ENCODE measurements at regions not wholly inside any gene's neighbourhood (a gene's known extent, or its start where the extent isn't known, plus 50 kb on each side); places are given as distances from the start of the nearest gene placed in this dataset.

GRCh38 chr6:104118274-104118673 is 741.4 kb downstream of the HACE1 start:
- peaks cover 13% of the 10 kb centered on the region for H3K9me3 Mint-ChIP-seq
- H3K4me3 Mint-ChIP-seq = no peak overlapping the region
- H3K27me3 Mint-ChIP-seq (ENCODE audit: low read depth) = no peaks in the 10 kb centered on the region
- CTCF ChIA-PET = no interaction called here
- DNase-seq = no peak
- intact Hi-C loops (cut with micrococcal nuclease) = no loop called here
- H3K36me3 Mint-ChIP-seq (ENCODE audit: low read depth) = no peaks in the 10 kb centered on the region
- H3K4me1 Mint-ChIP-seq (ENCODE audit: low read depth) = no peaks in the 10 kb centered on the region
- H3K27ac Mint-ChIP-seq = no peak overlapping the region

- Mint-ChIP-seq H3K36me3 (ENCODE audit: low read depth) (no peaks in the 10 kb centered on the region), H3K9me3 (peaks cover 1% of the 10 kb centered on the region), H3K4me3 (no peak overlapping the region), H3K27ac (no peak overlapping the region), H3K27me3 (ENCODE audit: low read depth) (no peaks in the 10 kb centered on the region), H3K4me1 (ENCODE audit: low read depth) (no peaks in the 10 kb centered on the region)
- CTCF ChIA-PET = no interaction called here
- intact Hi-C loops (cut with micrococcal nuclease) = no loop called here
- DNase-seq = no peak
Observed at GRCh38 chr6:104109806-104110205, 749.9 kb downstream of the HACE1 start.

- no peaks in the 10 kb centered on the region for H3K27me3 Mint-ChIP-seq (ENCODE audit: low read depth)
- no peak overlapping the region for H3K4me3 Mint-ChIP-seq
- H3K4me1 Mint-ChIP-seq (ENCODE audit: low read depth) = no peaks in the 10 kb centered on the region
- H3K9me3 Mint-ChIP-seq = peaks cover 1% of the 10 kb centered on the region
- H3K27ac Mint-ChIP-seq = no peak overlapping the region
- DNase-seq = no peak
- CTCF ChIA-PET = no interaction called here
- no peaks in the 10 kb centered on the region for H3K36me3 Mint-ChIP-seq (ENCODE audit: low read depth)
- intact Hi-C loops (cut with micrococcal nuclease) = no loop called here
Observed at GRCh38 chr6:104108634-104109033, 751.1 kb downstream of the HACE1 start.

- intact Hi-C loops (cut with micrococcal nuclease) = no loop called here
- Mint-ChIP-seq H3K9me3 (peaks cover 2% of the 10 kb centered on the region), H3K4me3 (no peak overlapping the region), H3K4me1 (ENCODE audit: low read depth) (no peaks in the 10 kb centered on the region), H3K36me3 (ENCODE audit: low read depth) (no peaks in the 10 kb centered on the region), H3K27ac (no peak overlapping the region), H3K27me3 (ENCODE audit: low read depth) (no peaks in the 10 kb centered on the region)
- CTCF ChIA-PET = no interaction called here
- no peak for DNase-seq
Observed at GRCh38 chr6:104095661-104096416, 763.9 kb downstream of the HACE1 start.

DNA sequence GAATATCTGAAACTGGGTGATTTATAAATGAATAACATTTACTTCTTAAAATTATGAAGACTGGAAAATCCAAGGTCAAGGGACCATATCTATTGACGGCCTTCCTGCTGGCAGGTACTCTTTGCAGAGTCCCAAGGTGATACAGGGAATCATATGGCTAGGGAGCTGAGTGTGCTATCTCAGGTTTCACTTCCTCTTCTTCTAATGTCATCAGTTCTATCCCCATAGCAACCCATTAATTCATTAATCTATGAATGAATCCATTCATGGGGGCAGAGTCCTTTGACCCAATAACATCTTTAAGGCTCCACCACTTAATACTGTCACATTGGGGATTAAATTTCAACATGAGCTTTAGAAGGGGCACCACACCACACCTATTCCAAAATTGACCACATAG is 772.0 kb downstream of the HACE1 start:
- no peaks in the 10 kb centered on the region for H3K36me3 Mint-ChIP-seq (ENCODE audit: low read depth)
- no peak overlapping the region for H3K27ac Mint-ChIP-seq
- CTCF ChIA-PET = no interaction called here
- H3K4me1 Mint-ChIP-seq (ENCODE audit: low read depth) = no peaks in the 10 kb centered on the region
- H3K4me3 Mint-ChIP-seq = no peak overlapping the region
- no peaks in the 10 kb centered on the region for H3K27me3 Mint-ChIP-seq (ENCODE audit: low read depth)
- intact Hi-C loops (cut with micrococcal nuclease) = no loop called here
- no peak for DNase-seq
- H3K9me3 Mint-ChIP-seq = peaks cover 2% of the 10 kb centered on the region

DNA sequence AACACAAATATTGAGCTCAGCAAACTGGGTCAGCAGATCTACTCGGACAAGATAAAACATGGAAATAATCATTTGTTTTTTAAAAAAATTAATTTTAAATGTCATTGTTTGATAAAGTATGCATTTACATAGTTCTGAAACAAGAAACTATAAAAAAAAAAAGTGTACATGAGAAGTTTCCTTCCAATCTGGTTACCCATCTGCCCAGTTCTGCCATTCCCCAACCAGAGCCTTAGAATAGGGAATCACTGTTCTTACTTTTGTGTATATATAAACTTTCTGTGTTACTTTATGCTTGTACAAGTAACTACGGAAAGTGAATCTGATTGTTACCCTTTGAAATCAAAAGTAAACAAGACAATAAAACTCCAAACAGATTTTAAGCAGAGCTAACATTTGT is 791.4 kb downstream of the HACE1 start:
- Mint-ChIP-seq H3K36me3 (ENCODE audit: low read depth) (no peaks in the 10 kb centered on the region), H3K4me3 (no peak overlapping the region), H3K27ac (no peak overlapping the region), H3K27me3 (ENCODE audit: low read depth) (no peaks in the 10 kb centered on the region), H3K9me3 (no peaks in the 10 kb centered on the region), H3K4me1 (ENCODE audit: low read depth) (no peaks in the 10 kb centered on the region)
- intact Hi-C loops (cut with micrococcal nuclease) = no loop called here
- no peak for DNase-seq
- CTCF ChIA-PET = no interaction called here

GRCh38 chr6:104064876-104065275 is 794.8 kb downstream of the HACE1 start:
- no peak for DNase-seq
- no peaks in the 10 kb centered on the region for H3K4me1 Mint-ChIP-seq (ENCODE audit: low read depth)
- H3K27ac Mint-ChIP-seq = no peak overlapping the region
- H3K27me3 Mint-ChIP-seq (ENCODE audit: low read depth) = no peaks in the 10 kb centered on the region
- CTCF ChIA-PET = interaction anchor here (0.6 kb wide), 1 partner anchor 33 kb away, joined by 4 read pairs; no protein-coding TSS in a partner anchor
- H3K36me3 Mint-ChIP-seq (ENCODE audit: low read depth) = no peaks in the 10 kb centered on the region
- no peaks in the 10 kb centered on the region for H3K9me3 Mint-ChIP-seq
- H3K4me3 Mint-ChIP-seq = no peak overlapping the region
- intact Hi-C loops (cut with micrococcal nuclease) = no loop called here

DNA sequence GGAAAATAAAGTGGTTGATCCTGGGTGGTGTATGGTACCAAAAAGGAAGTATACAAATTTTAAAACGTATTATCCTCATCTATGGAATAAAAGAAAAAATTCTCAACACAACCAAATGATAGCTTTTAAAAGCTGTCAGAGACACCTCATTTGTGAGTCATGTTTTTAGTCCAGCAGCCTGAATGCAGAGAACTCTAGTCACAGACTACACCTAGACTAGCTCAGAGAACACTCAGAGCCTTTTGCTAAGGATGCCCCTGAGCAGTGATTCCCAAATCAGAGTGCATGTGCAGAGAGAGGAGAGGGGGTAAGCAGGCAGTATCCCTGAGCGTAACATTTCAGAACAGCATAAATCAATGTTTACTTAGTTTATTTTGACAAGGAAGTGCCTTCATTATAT is 809.3 kb downstream of the HACE1 start:
- CTCF ChIA-PET = no interaction called here
- no peaks in the 10 kb centered on the region for H3K4me1 Mint-ChIP-seq (ENCODE audit: low read depth)
- H3K27me3 Mint-ChIP-seq (ENCODE audit: low read depth) = no peaks in the 10 kb centered on the region
- no peak overlapping the region for H3K4me3 Mint-ChIP-seq
- no peak for DNase-seq
- no peaks in the 10 kb centered on the region for H3K36me3 Mint-ChIP-seq (ENCODE audit: low read depth)
- peaks cover 2% of the 10 kb centered on the region for H3K9me3 Mint-ChIP-seq
- no peak overlapping the region for H3K27ac Mint-ChIP-seq
- intact Hi-C loops (cut with micrococcal nuclease) = no loop called here

- DNase-seq = no peak
- Mint-ChIP-seq H3K4me1 (ENCODE audit: low read depth) (no peaks in the 10 kb centered on the region), H3K27ac (no peak overlapping the region), H3K9me3 (peaks cover 3% of the 10 kb centered on the region), H3K27me3 (ENCODE audit: low read depth) (no peaks in the 10 kb centered on the region), H3K4me3 (no peak overlapping the region), H3K36me3 (ENCODE audit: low read depth) (no peaks in the 10 kb centered on the region)
- intact Hi-C loops (cut with micrococcal nuclease) = no loop called here
- CTCF ChIA-PET = no interaction called here
Observed at GRCh38 chr6:104046426-104046825, 813.3 kb downstream of the HACE1 start.

DNA sequence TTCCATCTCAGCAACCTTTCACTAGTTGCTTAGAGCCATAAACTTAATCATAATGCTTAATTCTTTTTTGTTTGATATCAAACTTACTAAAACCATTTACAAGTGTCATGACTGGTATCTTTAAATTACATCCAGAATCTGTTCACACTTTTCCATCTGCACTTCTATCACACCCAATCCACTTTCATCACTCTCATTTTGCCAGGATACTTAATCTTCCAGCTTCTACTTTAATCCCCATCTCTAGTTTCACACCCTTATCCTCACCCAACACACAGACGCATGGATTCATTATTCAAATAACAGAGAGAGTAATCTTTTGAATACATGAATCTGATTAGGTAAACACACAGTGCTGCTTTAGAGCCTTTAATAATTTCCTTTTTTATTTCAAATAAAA is 828.4 kb downstream of the HACE1 start:
- no peaks in the 10 kb centered on the region for H3K27me3 Mint-ChIP-seq (ENCODE audit: low read depth)
- intact Hi-C loops (cut with micrococcal nuclease) = no loop called here
- DNase-seq = no peak
- no peak overlapping the region for H3K4me3 Mint-ChIP-seq
- CTCF ChIA-PET = interaction anchor here (0.6 kb wide), 1 partner anchor 34 kb away, joined by 4 read pairs; no protein-coding TSS in a partner anchor
- H3K36me3 Mint-ChIP-seq (ENCODE audit: low read depth) = no peaks in the 10 kb centered on the region
- no peak overlapping the region for H3K27ac Mint-ChIP-seq
- peaks cover 2% of the 10 kb centered on the region for H3K9me3 Mint-ChIP-seq
- no peaks in the 10 kb centered on the region for H3K4me1 Mint-ChIP-seq (ENCODE audit: low read depth)

- Mint-ChIP-seq H3K36me3 (ENCODE audit: low read depth) (no peaks in the 10 kb centered on the region), H3K27ac (no peak overlapping the region)
Observed at GRCh38 chr6:104022126-104022525, 837.6 kb downstream of the HACE1 start.

DNA sequence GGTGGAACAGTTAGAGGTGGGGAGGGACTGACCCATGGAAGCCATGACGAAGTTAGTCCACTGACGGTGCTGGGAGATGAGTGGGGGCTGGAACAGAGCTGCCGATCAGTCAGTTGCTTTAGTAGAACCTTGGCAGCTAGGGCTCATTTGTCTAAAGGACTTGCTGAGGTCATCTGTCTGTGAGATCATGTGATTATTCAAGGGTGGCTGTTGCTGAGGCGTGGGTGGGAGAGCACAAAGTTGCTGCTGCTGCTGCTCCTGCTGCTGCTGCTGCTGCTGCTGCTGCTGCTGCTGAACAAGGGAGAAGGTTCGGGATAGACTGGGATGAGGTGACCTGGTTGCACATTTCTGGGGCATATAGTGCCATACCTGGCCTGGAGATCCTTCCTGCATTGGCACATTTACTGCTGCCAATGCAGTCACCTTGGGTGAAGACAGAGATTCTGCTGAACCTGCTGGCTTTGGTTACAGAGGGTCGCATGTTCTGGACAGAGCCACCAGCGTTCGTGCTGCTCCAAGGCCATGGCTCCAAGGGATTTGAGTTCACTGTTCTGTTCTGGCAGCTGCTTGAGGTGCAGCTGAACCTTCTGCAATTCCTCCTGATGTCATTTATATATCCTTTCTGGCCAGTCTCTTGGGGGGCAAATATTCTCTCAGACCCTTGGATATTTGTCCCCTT is 840.5 kb downstream of the HACE1 start:
- no peaks in the 10 kb centered on the region for H3K27me3 Mint-ChIP-seq (ENCODE audit: low read depth)
- H3K4me3 Mint-ChIP-seq = no peak overlapping the region
- H3K36me3 Mint-ChIP-seq (ENCODE audit: low read depth) = no peaks in the 10 kb centered on the region
- no peaks in the 10 kb centered on the region for H3K4me1 Mint-ChIP-seq (ENCODE audit: low read depth)
- CTCF ChIA-PET = no interaction called here
- no peak overlapping the region for H3K27ac Mint-ChIP-seq
- H3K9me3 Mint-ChIP-seq = no peaks in the 10 kb centered on the region
- intact Hi-C loops (cut with micrococcal nuclease) = no loop called here
- no peak for DNase-seq

More at GRCh38 chr6:104022126-104022525, 837.6 kb downstream of the HACE1 start:
- no peak for DNase-seq
- Mint-ChIP-seq H3K27me3 (ENCODE audit: low read depth) (no peaks in the 10 kb centered on the region), H3K4me1 (ENCODE audit: low read depth) (no peaks in the 10 kb centered on the region), H3K4me3 (no peak overlapping the region), H3K9me3 (peaks cover 3% of the 10 kb centered on the region)
- intact Hi-C loops (cut with micrococcal nuclease) = no loop called here
- CTCF ChIA-PET = no interaction called here
